ENCODE measurements at regions not wholly inside any gene's neighbourhood (a gene's known extent, or its start where the extent isn't known, plus 50 kb on each side); places are given as distances from the start of the nearest gene placed in this dataset.

- no peaks in the 10 kb centered on the region for H3K36me3 ChIP-seq (ENCODE audit: control insufficient read depth, insufficient read depth, low read length)
- H3K9me3 ChIP-seq (ENCODE audit: control insufficient read depth, insufficient read depth, low read depth, low read length), result no peaks in the 10 kb centered on the region
- H3K4me3 ChIP-seq (replicated peaks in 1 of 4; ENCODE audit: control extremely low read depth in 1 of 4, insufficient read depth in 1 of 4, low read depth in 3 of 4, low read length in 4 of 4), result no peak overlapping the region
- no peaks in the 10 kb centered on the region for H3K27me3 ChIP-seq (ENCODE audit: control insufficient read depth, insufficient read depth, low read length)
- H2AFZ ChIP-seq (ENCODE audit: low read length), result no peak overlapping the region
- no peaks in the 10 kb centered on the region for H4K20me1 ChIP-seq (ENCODE audit: control insufficient read depth, extremely low read depth, insufficient read depth, low read length)
- H3K4me1 ChIP-seq (ENCODE audit: control insufficient read depth, extremely low read depth, insufficient read depth, low read length), result no peaks in the 10 kb centered on the region
- H3K9ac ChIP-seq (ENCODE audit: insufficient read depth, low read length), result no peak overlapping the region
- no peak overlapping the region for H3K27ac ChIP-seq (ENCODE audit: insufficient read depth, low read length)
- no peaks in the 10 kb centered on the region for H3K79me2 ChIP-seq (ENCODE audit: control insufficient read depth, insufficient read depth, low read length)
- no peak for DNase-seq (ENCODE audit: low read depth in 2 of 2)
- no peak overlapping the region for H3K4me2 ChIP-seq (ENCODE audit: extremely low read depth, insufficient read depth, low read length)
- TF ChIP-seq EZH2 (IDR thresholded peaks at IDR 0.05; ENCODE audit: low read length, missing control alignments) (no peak), CTCF (conservative IDR thresholded peaks at IDR 0.05 in 1 of 2, IDR thresholded peaks at IDR 0.05 in 1 of 2; ENCODE audit: low read depth in 1 of 2, low read length in 2 of 2) (no peak)
Observed at GRCh38 chr18:34077599-34077998, 147.1 kb downstream of the NOL4 start.

DNA sequence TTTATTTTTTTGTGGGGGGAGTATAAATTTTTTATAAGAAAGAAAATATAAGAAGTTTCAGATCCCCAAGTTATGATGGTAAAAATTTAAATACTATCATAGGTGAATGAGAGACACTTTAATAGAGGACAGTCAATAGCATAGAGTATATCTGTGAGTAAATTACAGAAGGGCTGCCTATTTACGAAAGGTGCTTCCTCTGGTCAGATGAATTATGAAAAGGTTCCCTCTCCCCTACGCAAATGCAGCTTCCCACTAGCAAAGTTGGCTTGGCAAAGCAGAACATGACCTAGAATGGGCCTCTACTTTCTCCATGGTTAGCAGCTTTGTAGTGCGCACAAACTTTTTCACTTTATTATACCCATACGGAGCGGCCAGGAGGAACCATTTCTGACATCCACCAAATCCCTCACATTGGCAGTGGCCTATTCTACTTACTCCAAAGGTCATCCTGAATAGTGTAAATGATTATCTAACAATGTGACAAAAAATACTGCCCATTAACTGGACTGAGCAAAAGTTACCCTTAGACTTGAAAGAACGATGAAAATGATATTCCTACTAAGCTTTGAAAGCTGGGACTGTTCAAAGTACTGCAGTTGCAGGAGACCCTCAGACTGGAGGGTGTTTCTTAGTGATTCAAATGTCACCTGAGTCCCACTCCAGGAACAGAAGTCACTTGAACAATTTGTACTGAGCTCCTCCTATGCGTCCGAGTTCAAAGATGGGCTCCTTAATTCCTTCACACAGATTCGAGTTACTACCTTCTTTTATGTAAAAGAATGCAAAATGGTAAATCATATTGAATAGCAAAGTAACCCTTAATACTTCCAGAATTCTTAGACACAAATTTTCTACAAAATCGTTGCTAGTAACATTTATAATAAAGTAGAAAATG, 148.5 kb downstream of the NOL4 start:
- no peak for TF ChIP-seq EZH2 (IDR thresholded peaks at IDR 0.05; ENCODE audit: low read length, missing control alignments)
- DNase-seq (ENCODE audit: low read depth in 2 of 2), result no peak
- Histone ChIP-seq H2AFZ (ENCODE audit: low read length) (no peak overlapping the region), H3K27me3 (ENCODE audit: control insufficient read depth, insufficient read depth, low read length) (no peaks in the 10 kb centered on the region), H4K20me1 (ENCODE audit: control insufficient read depth, extremely low read depth, insufficient read depth, low read length) (no peaks in the 10 kb centered on the region), H3K4me1 (ENCODE audit: control insufficient read depth, extremely low read depth, insufficient read depth, low read length) (no peaks in the 10 kb centered on the region), H3K9me3 (ENCODE audit: control insufficient read depth, insufficient read depth, low read depth, low read length) (no peaks in the 10 kb centered on the region), H3K36me3 (ENCODE audit: control insufficient read depth, insufficient read depth, low read length) (no peaks in the 10 kb centered on the region), H3K27ac (ENCODE audit: insufficient read depth, low read length) (no peak overlapping the region), H3K4me2 (ENCODE audit: extremely low read depth, insufficient read depth, low read length) (no peak overlapping the region), H3K9ac (ENCODE audit: insufficient read depth, low read length) (no peak overlapping the region), H3K79me2 (ENCODE audit: control insufficient read depth, insufficient read depth, low read length) (no peaks in the 10 kb centered on the region), H3K4me3 (replicated peaks in 1 of 4; ENCODE audit: control extremely low read depth in 1 of 4, insufficient read depth in 1 of 4, low read depth in 3 of 4, low read length in 4 of 4) (no peak overlapping the region)

- no peaks in the 10 kb centered on the region for H4K20me1 ChIP-seq (ENCODE audit: control insufficient read depth, extremely low read depth, insufficient read depth, low read length)
- no peak overlapping the region for H3K9ac ChIP-seq (ENCODE audit: insufficient read depth, low read length)
- no peak overlapping the region for H3K4me3 ChIP-seq (replicated peaks in 1 of 4; ENCODE audit: control extremely low read depth in 1 of 4, insufficient read depth in 1 of 4, low read depth in 3 of 4, low read length in 4 of 4)
- no peaks in the 10 kb centered on the region for H3K79me2 ChIP-seq (ENCODE audit: control insufficient read depth, insufficient read depth, low read length)
- no peak overlapping the region for H3K27ac ChIP-seq (ENCODE audit: insufficient read depth, low read length)
- no peaks in the 10 kb centered on the region for H3K4me1 ChIP-seq (ENCODE audit: control insufficient read depth, extremely low read depth, insufficient read depth, low read length)
- no peak for DNase-seq (ENCODE audit: low read depth in 2 of 2)
- TF ChIP-seq CTCF (conservative IDR thresholded peaks at IDR 0.05 in 1 of 2, IDR thresholded peaks at IDR 0.05 in 1 of 2; ENCODE audit: low read depth in 1 of 2, low read length in 2 of 2) (no peak), EZH2 (IDR thresholded peaks at IDR 0.05; ENCODE audit: low read length, missing control alignments) (no peak)
- H3K36me3 ChIP-seq (ENCODE audit: control insufficient read depth, insufficient read depth, low read length), result no peaks in the 10 kb centered on the region
- H2AFZ ChIP-seq (ENCODE audit: low read length), result no peak overlapping the region
- H3K27me3 ChIP-seq (ENCODE audit: control insufficient read depth, insufficient read depth, low read length), result no peaks in the 10 kb centered on the region
- H3K4me2 ChIP-seq (ENCODE audit: extremely low read depth, insufficient read depth, low read length), result no peak overlapping the region
- no peaks in the 10 kb centered on the region for H3K9me3 ChIP-seq (ENCODE audit: control insufficient read depth, insufficient read depth, low read depth, low read length)
Observed at GRCh38 chr18:34061226-34061625, 163.5 kb downstream of the NOL4 start.
